Fibroblast of lung (primary cell): ENCODE measurements at regions not wholly inside any gene's neighbourhood (a gene's known extent, or its start where the extent isn't known, plus 50 kb on each side); places are given as distances from the start of the nearest gene placed in this dataset.
A peak's percentile ranks its signal among the peaks of the same experiment; 100 is the strongest.

Experiments used
- DNase-seq, 2 donors: peaks; one replicate each; pipeline versions ENCODE4 v3.0.0 to v3.0.0-alpha.2; 2010; ENCODE audit warnings: low read depth in 2 of 2
- H2AFZ ChIP-seq: 2 replicates; pipeline ENCODE4 v1.5.1; 2012; ENCODE audit warnings: low read length, control low read depth, inconsistent platforms
- H3K27ac ChIP-seq: 2 replicates; pipeline ENCODE4 v1.5.1; 2011; ENCODE audit warnings: low read length, control low read depth; ENCODE audit not compliant: insufficient read depth
- H3K27me3 ChIP-seq: 2 replicates; pipeline ENCODE4 v1.5.1; 2011; ENCODE audit warnings: mild to moderate bottlenecking, low read length; ENCODE audit not compliant: control insufficient read depth, insufficient read depth
- H3K36me3 ChIP-seq: 2 replicates; pipeline ENCODE4 v1.5.1; 2011; ENCODE audit warnings: low read length; ENCODE audit not compliant: control insufficient read depth, insufficient read depth
- H3K4me1 ChIP-seq: 2 replicates; pipeline ENCODE4 v1.5.1; 2011; ENCODE audit warnings: low read length; ENCODE audit not compliant: control insufficient read depth, insufficient read depth; ENCODE audit errors: extremely low read depth
- H3K4me2 ChIP-seq: 2 replicates; pipeline ENCODE4 v1.5.1; 2011; ENCODE audit warnings: low read length, control low read depth; ENCODE audit not compliant: insufficient read depth; ENCODE audit errors: extremely low read depth
- H3K4me3 ChIP-seq, 4 experiments: fragments of 200-600 bp in 1 of 4; sonication (generic) in 1 of 4; replicated peaks in 1 of 4; 2 replicates each; pipeline ENCODE4 v1.5.1; 2011 to 2016; ENCODE audit warnings: low read length in 4 of 4, low read depth in 3 of 4, mild to moderate bottlenecking in 3 of 4, control low read depth in 2 of 4, inconsistent platforms in 1 of 4, mixed read lengths in 1 of 4; ENCODE audit not compliant: insufficient read depth in 1 of 4; ENCODE audit errors: control extremely low read depth in 1 of 4
- H3K79me2 ChIP-seq: 2 replicates; pipeline ENCODE4 v1.5.1; 2012; ENCODE audit warnings: mild to moderate bottlenecking, low read length, inconsistent platforms; ENCODE audit not compliant: control insufficient read depth, insufficient read depth
- H3K9ac ChIP-seq: 2 replicates; pipeline ENCODE4 v1.5.1; 2011; ENCODE audit warnings: mild to moderate bottlenecking, low read length, control low read depth; ENCODE audit not compliant: insufficient read depth
- H3K9me3 ChIP-seq: 2 replicates; pipeline ENCODE4 v1.5.1; 2012; ENCODE audit warnings: low read depth, low read length; ENCODE audit not compliant: control insufficient read depth, insufficient read depth
- H4K20me1 ChIP-seq: 2 replicates; pipeline ENCODE4 v1.5.1; 2011; ENCODE audit warnings: low read length; ENCODE audit not compliant: control insufficient read depth, insufficient read depth; ENCODE audit errors: extremely low read depth
- EZH2 ChIP-seq: IDR thresholded peaks from 2 replicates; pipeline ENCODE4 v1.5.1; 2012; ENCODE audit warnings: low read length, control low read depth, mild to moderate bottlenecking; ENCODE audit errors: missing control alignments
- TF ChIP-seq, protein P1 (sequence below), 2 donors: IDR thresholded peaks in 1 of 2; conservative IDR thresholded peaks in 1 of 2; 1 replicate in 1 of 2; 2 replicates in 1 of 2; pipeline ENCODE4 v1.5.1; 2011 to 2012; ENCODE audit warnings: low read length in 2 of 2, control low read depth in 1 of 2, inconsistent platforms in 1 of 2, low read depth in 1 of 2, mild to moderate bottlenecking in 1 of 2

DNA sequence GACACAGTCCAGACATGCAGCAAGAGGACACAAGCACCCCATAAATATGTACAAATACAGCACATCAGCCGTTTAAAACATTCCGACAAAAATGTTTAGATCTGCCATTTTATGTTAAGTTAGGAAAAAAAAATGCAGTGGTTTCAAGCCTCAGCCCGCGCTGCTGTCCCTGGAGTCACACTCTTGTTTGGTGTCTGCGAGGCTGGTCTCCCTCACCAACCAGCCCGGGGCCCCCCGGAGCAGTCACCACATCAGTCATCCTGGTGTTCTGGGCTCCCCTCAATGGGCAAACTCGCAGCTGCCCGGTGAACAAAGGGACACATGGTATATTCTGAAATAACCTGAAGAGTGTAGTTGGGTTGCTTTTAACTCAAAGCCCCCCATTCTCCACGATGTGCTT lies 1022.2 kb downstream of the BRD1 start:
- Histone ChIP-seq H4K20me1 (no peaks in the 10 kb centered on the region), H3K27me3 (no peaks in the 10 kb centered on the region), H3K27ac (no peak overlapping the region), H3K4me1 (no peaks in the 10 kb centered on the region), H3K4me2 (no peak overlapping the region), H3K79me2 (no peaks in the 10 kb centered on the region), H3K36me3 (no peaks in the 10 kb centered on the region), H2AFZ (no peak overlapping the region), H3K9me3 (peaks cover 3% of the 10 kb centered on the region), H3K4me3 (no peak overlapping the region), H3K9ac (no peak overlapping the region)
- DNase-seq, result no peak
- TF ChIP-seq, protein P1, sequence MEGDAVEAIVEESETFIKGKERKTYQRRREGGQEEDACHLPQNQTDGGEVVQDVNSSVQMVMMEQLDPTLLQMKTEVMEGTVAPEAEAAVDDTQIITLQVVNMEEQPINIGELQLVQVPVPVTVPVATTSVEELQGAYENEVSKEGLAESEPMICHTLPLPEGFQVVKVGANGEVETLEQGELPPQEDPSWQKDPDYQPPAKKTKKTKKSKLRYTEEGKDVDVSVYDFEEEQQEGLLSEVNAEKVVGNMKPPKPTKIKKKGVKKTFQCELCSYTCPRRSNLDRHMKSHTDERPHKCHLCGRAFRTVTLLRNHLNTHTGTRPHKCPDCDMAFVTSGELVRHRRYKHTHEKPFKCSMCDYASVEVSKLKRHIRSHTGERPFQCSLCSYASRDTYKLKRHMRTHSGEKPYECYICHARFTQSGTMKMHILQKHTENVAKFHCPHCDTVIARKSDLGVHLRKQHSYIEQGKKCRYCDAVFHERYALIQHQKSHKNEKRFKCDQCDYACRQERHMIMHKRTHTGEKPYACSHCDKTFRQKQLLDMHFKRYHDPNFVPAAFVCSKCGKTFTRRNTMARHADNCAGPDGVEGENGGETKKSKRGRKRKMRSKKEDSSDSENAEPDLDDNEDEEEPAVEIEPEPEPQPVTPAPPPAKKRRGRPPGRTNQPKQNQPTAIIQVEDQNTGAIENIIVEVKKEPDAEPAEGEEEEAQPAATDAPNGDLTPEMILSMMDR (conservative IDR thresholded peaks at IDR 0.05 in 1 of 2, IDR thresholded peaks at IDR 0.05 in 1 of 2; ENCODE audit: low read depth in 1 of 2, low read length in 2 of 2), result no peak
- no peak for TF ChIP-seq EZH2

DNA sequence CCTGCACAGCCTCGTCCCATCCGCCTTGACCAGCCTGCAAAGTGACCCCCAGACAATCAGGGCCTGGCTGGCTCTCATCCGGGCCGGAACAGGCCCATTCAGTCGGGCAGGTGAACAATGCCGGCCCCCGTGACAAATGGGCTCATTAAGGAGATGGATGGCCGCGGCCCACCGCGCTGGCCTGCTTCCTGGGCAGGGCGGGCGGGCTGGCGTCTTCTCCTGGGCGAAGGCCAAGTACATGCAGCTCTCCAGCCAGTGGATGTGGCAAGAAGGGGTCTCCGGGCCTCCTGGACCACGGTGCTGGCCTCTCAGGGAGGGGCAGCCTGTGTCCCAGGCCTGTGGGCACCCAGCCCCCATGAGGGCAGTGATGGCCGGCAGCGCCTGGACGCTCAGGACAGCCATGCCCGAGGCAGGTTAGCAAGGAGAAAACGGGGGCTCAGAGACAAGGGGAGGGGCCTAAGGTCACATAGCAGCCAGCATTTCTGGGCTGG lies 1022.8 kb downstream of the BRD1 start:
- Histone ChIP-seq H3K4me1 (no peaks in the 10 kb centered on the region), H3K79me2 (no peaks in the 10 kb centered on the region), H3K27me3 (no peaks in the 10 kb centered on the region), H3K27ac (no peak overlapping the region), H3K4me3 (no peak overlapping the region), H3K36me3 (no peaks in the 10 kb centered on the region), H3K9me3 (peaks cover 3% of the 10 kb centered on the region), H2AFZ (no peak overlapping the region), H3K9ac (no peak overlapping the region), H3K4me2 (no peak overlapping the region), H4K20me1 (no peaks in the 10 kb centered on the region)
- TF ChIP-seq, protein P1 (conservative IDR thresholded peaks at IDR 0.05 in 1 of 2, IDR thresholded peaks at IDR 0.05 in 1 of 2; ENCODE audit: low read depth in 1 of 2, low read length in 2 of 2), result no peak
- no peak for TF ChIP-seq EZH2
- DNase-seq, result peak in 1 of 2 donors; percentile 1

GRCh38 chr22:48803948-48804810 lies 1023.5 kb downstream of the BRD1 start:
- no peak for DNase-seq
- TF ChIP-seq EZH2, result no peak
- TF ChIP-seq, protein P1 (conservative IDR thresholded peaks at IDR 0.05 in 1 of 2, IDR thresholded peaks at IDR 0.05 in 1 of 2; ENCODE audit: low read depth in 1 of 2, low read length in 2 of 2), result no peak
- Histone ChIP-seq H3K4me2 (no peak overlapping the region), H3K79me2 (no peaks in the 10 kb centered on the region), H3K4me1 (no peaks in the 10 kb centered on the region), H2AFZ (no peak overlapping the region), H3K9me3 (peaks cover 3% of the 10 kb centered on the region), H3K9ac (no peak overlapping the region), H3K4me3 (no peak overlapping the region), H4K20me1 (no peaks in the 10 kb centered on the region), H3K27ac (no peak overlapping the region), H3K27me3 (no peaks in the 10 kb centered on the region), H3K36me3 (no peaks in the 10 kb centered on the region)
